Type B pancreatic cell (in vitro differentiated cells): ENCODE measurements at regions not wholly inside any gene's neighbourhood (a gene's known extent, or its start where the extent isn't known, plus 50 kb on each side); places are given as distances from the start of the nearest gene placed in this dataset.

ENCODE experiments used
- DNase-seq: peaks from one replicate; pipeline ENCODE4 v3.0.0; 2021; ENCODE audit warnings: mixed read lengths; ENCODE audit not compliant: unreplicated experiment; ENCODE audit errors: extremely low spot score
- H3K27ac Mint-ChIP-seq: 2 replicates; pipeline ENCODE4 v1.8.0; 2021; ENCODE audit warnings: mild to moderate bottlenecking, mixed read lengths
- H3K27me3 Mint-ChIP-seq: 2 replicates; pipeline ENCODE4 v1.8.0; 2021; ENCODE audit warnings: mixed read lengths
- H3K36me3 Mint-ChIP-seq: 2 replicates; pipeline ENCODE4 v1.8.0; 2021; ENCODE audit warnings: mixed read lengths
- H3K4me1 Mint-ChIP-seq: one replicate; pipeline ENCODE4 v1.8.0; 2021; ENCODE audit warnings: mixed read lengths; ENCODE audit not compliant: unreplicated experiment
- H3K4me3 Mint-ChIP-seq: 2 replicates; pipeline ENCODE4 v1.8.0; 2021; ENCODE audit warnings: mild to moderate bottlenecking, mixed read lengths
- H3K9me3 Mint-ChIP-seq: 2 replicates; pipeline ENCODE4 v1.8.0; 2021; ENCODE audit warnings: mixed read lengths
- TF ChIP-seq, protein P1 (sequence below): fragments of 200-600 bp; sonication (generic); conservative IDR thresholded peaks from 2 replicates; pipeline ENCODE4 v1.5.0; 2021; ENCODE audit warnings: antibody characterized with exemption, mild to moderate bottlenecking

- Mint-ChIP-seq H3K4me1 (peaks cover 10% of the 10 kb centered on the region), H3K4me3 (peak overlapping the region; percentile 19), H3K27me3 (no peaks in the 10 kb centered on the region), H3K36me3 (no peaks in the 10 kb centered on the region), H3K27ac (peak overlapping the region; percentile 32), H3K9me3 (peaks cover 8% of the 10 kb centered on the region)
- DNase-seq: no peak
- TF ChIP-seq, protein P1, sequence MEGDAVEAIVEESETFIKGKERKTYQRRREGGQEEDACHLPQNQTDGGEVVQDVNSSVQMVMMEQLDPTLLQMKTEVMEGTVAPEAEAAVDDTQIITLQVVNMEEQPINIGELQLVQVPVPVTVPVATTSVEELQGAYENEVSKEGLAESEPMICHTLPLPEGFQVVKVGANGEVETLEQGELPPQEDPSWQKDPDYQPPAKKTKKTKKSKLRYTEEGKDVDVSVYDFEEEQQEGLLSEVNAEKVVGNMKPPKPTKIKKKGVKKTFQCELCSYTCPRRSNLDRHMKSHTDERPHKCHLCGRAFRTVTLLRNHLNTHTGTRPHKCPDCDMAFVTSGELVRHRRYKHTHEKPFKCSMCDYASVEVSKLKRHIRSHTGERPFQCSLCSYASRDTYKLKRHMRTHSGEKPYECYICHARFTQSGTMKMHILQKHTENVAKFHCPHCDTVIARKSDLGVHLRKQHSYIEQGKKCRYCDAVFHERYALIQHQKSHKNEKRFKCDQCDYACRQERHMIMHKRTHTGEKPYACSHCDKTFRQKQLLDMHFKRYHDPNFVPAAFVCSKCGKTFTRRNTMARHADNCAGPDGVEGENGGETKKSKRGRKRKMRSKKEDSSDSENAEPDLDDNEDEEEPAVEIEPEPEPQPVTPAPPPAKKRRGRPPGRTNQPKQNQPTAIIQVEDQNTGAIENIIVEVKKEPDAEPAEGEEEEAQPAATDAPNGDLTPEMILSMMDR: no peak
Observed at GRCh38 chr4:81541161-81541945, 69.6 kb upstream of the RASGEF1B start.

GRCh38 chr4:81538716-81539427, 67.2 kb upstream of the RASGEF1B start:
- Mint-ChIP-seq H3K27me3 (no peaks in the 10 kb centered on the region), H3K9me3 (peaks cover 8% of the 10 kb centered on the region), H3K36me3 (no peaks in the 10 kb centered on the region), H3K4me1 (peaks cover 10% of the 10 kb centered on the region), H3K27ac (no peak overlapping the region), H3K4me3 (no peak overlapping the region)
- TF ChIP-seq, protein P1: no peak
- DNase-seq: no peak

DNA sequence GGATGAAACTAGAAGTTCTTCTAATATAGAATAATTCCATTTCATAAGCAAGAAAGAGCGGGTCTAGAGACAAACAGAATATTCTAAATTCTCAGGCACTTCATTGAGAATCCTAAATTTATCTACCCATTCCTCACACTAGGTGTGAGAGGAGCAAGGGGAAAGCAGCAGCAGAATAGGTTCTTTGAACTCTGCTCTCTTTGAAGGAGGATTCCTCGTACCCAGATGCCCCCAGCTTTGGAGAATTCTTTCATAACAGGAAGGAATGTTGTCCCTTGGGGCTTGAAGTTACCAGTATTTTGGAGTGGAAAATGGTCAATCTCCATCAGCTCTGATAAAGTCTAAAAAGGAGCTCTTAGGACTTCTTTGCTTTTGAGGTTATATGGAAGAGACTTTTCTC, 59.7 kb upstream of the RASGEF1B start:
- Mint-ChIP-seq H3K4me1 (no peaks in the 10 kb centered on the region), H3K36me3 (no peaks in the 10 kb centered on the region)
- TF ChIP-seq, protein P1: no peak

DNA sequence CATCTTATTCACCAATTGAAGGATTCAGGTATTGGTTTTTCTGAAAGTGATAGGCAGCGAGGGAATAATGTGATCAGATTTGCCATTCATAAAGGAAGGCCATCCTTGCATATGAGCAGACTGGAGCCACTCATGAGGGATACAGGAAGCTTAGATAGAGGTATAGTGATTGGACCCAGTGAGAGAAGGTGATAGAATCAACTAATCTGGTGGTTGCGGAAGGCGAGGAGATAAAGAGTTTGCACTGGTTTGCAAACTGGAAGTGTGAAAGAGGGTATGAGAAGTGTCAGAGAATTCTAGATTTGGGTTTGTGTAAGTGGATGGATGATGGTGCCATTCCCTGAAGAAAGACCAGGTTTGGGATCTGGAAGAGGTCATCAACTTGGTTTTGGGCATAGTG, 57.3 kb upstream of the RASGEF1B start:
- Mint-ChIP-seq H3K4me1 (no peaks in the 10 kb centered on the region), H3K4me3 (no peak overlapping the region), H3K27ac (no peak overlapping the region), H3K9me3 (no peaks in the 10 kb centered on the region), H3K27me3 (no peaks in the 10 kb centered on the region), H3K36me3 (no peaks in the 10 kb centered on the region)
- DNase-seq: no peak
- TF ChIP-seq, protein P1: no peak

More for the DNA sequence above, 59.7 kb upstream of the RASGEF1B start:
- Mint-ChIP-seq H3K9me3 (no peaks in the 10 kb centered on the region), H3K27me3 (no peaks in the 10 kb centered on the region), H3K27ac (no peak overlapping the region), H3K4me3 (no peak overlapping the region)
- DNase-seq: no peak

- Mint-ChIP-seq H3K36me3 (no peaks in the 10 kb centered on the region), H3K4me1 (no peaks in the 10 kb centered on the region), H3K27ac (no peak overlapping the region), H3K4me3 (no peak overlapping the region), H3K27me3 (no peaks in the 10 kb centered on the region), H3K9me3 (no peaks in the 10 kb centered on the region)
- TF ChIP-seq, protein P1: no peak
- no peak for DNase-seq
Observed at GRCh38 chr4:81528200-81528599, 56.5 kb upstream of the RASGEF1B start.
